HG02970 (cell line): ENCODE measurements at regions not wholly inside any gene's neighbourhood (a gene's known extent, or its start where the extent isn't known, plus 50 kb on each side); places are given as distances from the start of the nearest gene placed in this dataset.
"Not testable (repeated sequence)": the region's sequence is repeated elsewhere in the genome, so short reads cannot be mapped to it uniquely, and the experiment has no call there.

Source experiments
- ATAC-seq: cut with Tn5 transposase; IDR thresholded peaks from one replicate; pipeline ENCODE4 v1.9.1; 2021; ENCODE audit warnings: mild to moderate bottlenecking, moderate library complexity, moderate number of reproducible peaks; ENCODE audit not compliant: unreplicated experiment, low FRiP score

DNA sequence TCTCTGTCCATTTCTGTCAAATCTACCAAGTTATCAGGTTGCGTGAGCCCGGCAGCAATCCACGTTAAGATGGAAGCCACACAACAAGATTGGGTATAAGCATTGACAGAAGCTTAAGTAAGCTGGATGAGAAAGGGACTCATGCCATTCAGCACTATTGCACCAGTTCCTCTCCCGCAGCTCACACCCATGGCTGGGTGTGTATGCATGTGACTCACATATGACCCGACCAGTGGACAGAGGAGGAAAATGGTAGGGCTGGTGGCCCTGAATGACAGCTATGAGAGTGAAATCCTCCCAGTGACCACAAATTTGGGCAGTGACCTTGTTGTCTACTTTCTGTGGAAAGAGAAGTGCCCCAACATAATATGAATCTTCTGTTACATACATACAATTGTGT, 113.5 kb downstream of the OTOR start:
- no peak for ATAC-seq

DNA sequence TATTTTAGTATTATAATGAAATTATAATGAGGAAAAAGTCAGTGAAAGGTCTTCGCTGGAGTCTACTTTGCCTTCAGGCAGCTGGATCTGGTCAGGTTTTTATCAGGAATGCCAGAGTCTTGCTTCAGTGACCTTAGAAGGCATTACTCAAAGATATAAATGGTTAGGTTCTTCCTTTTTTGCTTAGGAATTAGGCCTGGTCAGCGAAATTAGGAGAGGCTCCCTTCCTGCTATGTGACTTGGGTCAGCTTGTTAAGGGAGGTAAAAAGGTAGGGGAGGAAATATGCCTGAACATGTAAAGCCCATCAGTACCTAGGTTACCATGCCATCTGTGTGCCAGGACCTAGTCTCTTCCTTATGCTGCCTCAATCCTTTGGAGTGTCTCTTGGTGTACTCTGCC, 115.1 kb downstream of the OTOR start:
- ATAC-seq, result no peak

DNA sequence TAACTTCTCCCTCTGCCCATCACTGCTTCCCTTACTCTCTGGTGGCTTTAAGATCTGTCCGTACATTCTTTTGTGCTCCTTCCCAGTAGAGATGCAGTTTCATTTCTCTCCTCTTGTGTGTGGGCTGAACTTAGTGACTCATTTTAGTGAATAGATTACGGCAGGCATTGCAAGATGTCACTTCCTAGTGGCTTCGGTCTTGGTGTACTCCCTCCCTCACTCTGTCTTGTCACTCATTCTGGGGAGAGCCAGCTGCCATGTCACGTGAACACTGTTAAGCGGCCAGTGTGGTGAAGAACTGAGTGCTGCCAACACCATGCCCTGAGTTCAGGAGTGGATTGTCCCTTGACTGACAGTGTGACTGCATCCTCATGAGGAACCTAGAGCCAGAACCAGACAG, 115.9 kb downstream of the OTOR start:
- no peak for ATAC-seq

DNA sequence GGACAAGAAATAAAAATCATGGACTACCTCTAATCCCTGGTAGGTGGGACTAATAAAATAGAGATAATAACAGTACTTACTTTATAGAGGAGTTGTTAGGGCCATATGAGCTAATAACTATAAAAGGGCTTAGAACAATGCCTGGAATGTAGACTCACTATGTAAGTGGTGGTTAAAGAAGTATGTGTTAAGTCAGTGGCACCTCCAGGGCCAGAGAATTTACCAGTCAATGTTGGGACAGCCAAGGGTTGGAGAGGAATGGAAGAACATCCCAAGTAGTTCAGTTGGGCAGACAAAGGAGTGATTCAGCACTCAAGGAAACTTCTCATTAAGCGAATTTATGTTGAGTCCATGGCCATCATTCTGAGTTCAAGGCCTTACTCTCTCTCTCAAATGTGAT, 116.8 kb downstream of the OTOR start:
- ATAC-seq, result no peak

DNA sequence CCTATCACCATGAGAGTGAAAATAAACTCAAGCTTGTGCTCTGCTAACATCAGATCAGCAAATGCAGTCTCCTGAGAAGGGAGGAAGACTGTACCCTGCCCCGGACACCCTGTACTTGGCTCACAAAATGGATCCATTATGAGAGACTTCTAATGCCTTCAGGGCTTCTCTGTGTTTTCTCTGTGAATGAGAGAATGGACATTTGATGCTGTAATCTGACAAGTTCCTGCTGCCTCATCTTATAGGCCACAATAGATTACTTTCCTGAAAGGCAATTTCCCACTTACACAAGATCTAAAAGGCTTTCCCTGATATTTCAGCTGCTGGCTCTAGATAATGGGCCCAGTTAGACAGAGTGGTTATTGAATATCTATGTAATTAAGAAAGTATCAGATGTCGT, 117.2 kb downstream of the OTOR start:
- no peak for ATAC-seq

DNA sequence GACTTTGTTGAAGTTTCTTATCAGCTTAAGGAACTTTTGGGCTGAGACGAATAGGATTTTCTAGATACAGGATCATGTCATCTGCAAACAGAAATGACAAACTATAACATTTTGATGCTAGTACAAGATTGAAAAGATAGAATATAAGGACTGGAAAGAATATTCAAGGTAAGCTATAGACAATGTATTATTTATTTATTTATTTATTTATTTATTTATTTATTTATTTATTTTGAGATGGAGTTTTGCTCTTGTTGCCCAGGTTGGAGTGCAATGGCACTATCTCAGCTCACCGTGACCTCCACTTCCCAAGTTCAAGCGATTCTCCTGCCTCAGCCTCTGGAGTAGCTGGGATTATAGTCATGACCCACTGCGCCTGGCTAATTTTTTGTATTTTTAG, 125.0 kb downstream of the OTOR start:
- not testable (repeated sequence) for ATAC-seq

DNA sequence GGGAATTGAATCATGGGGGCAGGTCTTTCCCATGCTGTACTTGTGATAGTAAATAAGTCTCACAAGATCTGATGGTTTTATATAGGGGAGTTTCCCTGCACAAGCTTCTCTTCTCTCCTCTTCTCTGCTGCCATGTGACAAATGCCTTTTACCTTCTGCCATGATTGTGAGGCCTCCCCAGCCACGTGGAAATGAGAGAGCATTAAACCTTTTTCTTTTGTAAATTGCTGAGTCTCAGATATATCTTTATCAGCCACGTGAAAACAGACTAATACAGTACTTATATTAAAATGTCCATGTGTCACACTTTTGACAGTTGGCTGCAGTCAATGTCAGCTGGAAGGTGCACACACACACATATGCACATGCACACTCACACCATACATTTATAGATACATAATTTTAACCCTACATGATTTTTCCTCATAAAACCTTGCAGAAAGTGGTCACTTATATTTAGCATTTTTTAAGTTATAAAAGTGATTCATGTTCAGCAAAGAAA, 128.9 kb downstream of the OTOR start:
- no peak for ATAC-seq

DNA sequence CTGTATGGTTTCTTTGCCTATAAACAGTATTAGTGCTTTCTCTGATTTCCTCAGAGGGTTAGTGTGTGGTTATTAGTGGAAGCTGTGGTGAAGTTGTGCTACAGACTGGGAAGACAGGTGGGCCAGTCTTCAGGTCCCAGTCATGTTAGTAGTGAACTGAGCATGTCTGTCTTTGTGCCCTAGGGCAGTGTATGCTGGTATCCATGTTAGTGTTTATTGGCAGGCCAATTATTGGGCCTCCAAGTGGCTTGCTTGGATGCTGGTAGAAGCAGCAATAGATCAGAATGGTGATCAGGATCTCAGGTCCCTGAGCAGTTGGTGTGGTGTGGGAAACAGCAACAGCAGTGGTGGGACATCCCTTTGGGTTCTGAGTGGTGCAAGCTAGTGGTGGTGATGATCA, 137.6 kb downstream of the OTOR start:
- ATAC-seq, result no peak

DNA sequence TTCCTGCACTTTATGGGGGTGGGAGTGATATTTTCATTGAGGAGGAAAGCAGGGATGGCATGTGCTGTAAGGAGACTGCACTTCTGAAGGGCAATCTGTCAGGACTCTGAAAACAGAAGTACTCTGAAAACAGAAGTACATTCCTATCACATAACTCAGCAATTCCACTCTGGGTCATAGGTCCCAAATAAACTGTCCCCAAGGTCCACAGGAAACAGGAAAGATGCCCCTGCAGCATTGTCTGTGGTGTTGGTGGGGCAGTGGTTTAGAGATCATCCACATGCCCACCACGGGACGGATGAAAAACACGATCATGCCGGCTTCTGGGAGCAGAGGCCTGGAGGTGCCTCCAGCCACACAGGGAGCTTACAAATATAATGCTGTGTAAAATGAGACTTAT, 150.3 kb downstream of the OTOR start:
- no peak for ATAC-seq

DNA sequence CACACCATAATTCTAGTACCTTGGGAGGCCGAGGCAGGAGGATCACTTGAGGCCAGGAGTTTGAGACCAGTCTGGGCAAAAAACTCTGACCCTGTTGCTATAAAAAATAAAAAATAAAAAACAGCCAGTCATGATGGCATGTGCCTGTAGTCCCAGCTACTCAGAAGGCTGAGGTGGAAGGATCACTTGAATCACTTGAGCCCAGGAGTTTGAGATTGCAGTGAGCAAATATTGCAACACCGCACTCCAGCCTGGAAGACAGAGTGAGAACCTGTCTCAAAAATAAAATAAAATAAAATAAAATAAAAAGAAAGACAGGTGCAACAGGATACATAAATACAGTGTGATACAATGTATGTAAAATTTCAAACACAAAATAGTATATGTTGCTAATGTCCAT, 154.5 kb downstream of the OTOR start:
- ATAC-seq, result no peak

DNA sequence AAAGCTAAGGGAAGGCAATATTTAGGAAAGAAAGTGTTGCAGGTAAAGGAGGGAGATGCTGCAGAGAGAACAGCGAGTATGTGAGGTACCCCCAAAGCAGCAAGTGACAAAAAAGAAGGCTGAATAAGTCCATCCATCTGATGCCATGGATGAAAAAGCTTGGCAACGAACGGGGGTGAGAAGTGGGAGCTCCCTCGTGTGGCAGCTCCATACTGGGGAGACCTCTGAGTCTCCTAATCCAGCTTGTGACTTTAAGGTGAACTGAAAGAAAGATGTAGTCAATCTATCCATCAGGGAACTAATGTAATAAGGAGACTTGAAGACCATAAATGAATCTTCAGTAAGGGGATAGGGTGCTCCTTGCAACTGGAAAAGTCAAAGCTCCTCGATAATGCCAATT, 156.6 kb downstream of the OTOR start:
- no peak for ATAC-seq

DNA sequence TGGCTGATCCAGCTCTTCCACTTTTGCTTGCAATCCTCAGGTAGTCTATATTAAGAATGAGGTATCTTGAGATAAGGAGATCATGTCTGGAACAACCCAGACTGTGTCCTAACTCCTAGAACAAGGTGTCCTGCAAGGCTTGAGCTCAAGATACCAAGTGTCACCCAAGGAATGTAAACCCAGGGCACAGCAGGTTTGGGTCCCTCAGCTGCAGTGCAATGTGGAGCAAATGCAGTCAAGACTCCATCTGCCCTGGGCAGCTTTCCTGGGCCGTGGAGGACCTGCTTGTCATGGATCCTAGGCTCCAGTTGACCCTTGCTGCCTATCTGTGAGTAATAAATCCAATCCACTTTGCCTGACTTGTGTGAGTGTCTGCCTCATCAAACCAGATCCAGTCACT, 166.1 kb downstream of the OTOR start:
- ATAC-seq, result no peak

DNA sequence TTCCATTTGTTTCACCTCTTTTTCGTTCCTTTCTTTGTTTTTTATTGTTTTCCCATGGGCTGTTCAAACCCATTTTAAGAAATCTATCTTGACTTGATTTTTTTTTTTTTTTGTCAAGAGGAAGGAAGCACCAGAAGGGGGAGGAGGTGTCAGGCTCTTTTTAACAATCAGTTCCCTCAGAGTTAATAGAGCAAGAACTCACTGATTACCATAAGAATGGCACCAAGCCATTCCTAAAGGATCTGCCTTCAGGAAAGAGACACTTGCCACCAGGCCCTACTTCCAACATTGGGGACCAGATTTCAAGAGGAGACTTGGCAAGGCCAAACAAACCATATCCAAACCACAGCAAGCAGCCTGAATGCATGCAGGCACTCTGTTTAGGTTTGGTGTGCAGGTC, 168.0 kb downstream of the OTOR start:
- ATAC-seq, result no peak

DNA sequence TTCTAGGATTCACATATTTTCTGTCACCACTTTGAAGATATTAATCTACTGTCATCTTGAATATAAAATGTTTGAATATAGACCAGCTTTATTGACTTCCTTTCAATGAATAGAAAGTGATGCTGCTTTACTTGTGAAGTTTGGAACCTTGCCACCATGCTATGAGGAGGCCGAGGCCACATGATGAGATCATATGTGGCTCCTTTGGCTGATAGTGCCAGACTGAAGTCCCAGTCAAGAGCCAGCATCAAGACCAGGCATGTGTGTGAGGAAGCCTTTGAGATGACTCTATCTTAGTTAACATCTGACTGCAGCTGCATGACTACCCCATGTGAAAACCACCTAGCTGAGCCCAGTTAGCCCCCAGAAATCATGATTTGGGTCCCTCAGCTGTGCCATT, 169.5 kb downstream of the OTOR start:
- ATAC-seq, result no peak

DNA sequence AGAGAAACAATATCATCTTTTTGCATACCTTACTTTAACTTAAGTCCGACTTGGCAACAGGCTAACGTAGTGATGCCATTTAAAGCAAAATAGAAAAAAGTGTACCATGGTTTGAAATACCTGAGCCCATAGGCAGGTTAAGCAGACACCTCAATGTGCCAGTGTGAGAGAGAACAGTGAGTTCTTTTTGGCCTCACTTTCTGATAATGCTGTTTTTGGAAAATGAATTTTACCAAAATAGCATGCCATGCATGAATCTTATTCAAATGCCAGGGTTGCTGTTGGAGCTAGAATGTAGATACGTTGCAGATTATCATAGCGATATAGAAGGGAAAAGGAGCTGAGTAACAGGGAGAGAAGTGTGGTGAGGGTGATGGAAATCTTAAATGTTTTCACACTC, 170.2 kb downstream of the OTOR start:
- ATAC-seq, result no peak

DNA sequence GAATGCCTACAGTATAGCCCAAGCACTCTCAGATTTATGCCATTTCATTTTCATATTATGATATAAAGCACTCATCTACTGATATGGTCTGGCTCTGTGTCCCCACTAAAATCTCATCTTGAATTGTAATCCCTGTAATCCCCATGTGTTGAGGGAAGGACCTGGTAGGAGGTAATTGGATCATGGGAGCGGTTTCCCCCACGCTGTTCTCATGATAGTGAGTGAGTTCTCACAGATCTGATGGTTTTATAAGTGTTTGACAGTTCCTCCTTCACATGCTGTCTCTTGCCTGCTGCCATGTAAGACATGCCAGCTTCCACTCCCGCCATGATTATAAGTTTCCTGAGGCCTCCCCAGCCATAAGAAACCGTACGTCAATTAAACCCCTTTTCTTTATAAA, 171.7 kb downstream of the OTOR start:
- no peak for ATAC-seq

DNA sequence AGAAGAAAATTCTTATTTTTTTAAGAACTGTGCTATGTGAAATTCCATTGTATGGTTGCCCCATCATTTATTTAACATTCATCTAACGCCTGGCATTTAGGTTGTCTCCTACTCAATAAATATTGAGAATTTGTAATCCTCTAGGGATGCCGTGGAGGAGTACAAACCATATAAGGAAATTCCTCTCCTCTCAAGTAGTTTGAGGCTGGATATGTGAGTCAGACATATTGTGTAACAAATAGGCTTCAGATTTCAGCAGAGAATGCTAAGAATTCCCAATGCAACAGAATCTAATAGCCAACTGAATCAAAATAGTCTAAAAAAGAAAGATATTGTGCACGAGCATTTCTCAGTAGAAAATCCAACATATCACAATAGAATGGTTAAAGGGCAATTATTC, 174.7 kb downstream of the OTOR start:
- ATAC-seq, result no peak

DNA sequence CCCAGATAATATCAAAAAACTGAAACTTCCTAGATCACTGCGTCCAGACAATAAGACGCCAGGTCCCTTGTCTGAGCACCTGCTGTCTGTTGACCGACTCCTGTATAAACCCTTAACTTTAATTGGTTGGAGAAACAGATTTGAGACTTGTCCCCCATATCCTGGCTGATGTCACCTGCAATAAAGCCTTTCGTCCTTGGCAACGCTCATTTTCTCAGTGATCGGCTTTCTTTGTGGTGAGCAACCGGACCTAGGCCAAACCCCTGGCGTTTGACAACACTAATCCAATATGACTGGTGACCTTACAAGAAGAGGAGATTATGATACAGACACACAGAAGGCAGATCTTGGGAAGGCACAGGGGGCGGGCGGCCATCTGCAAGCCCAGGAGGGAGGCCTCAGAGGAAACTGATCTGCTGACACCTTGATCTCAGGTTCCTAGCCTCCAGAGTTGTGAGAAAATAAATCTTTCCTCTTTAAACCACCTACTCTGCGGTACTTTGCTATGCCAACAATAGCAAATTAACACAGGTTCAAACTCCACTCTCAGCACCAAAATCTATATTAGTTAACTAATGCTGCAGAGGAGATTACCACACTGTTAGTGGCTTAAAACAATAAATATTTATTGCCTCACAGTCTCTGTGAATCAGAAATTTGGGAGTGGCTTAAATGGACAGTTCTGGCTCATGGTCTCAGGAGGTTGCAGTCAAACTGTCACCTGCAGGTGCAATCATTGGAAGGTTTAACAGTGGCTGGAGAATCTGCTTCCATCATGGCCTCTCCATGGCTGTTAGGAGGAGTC, 178.7 kb downstream of the OTOR start:
- ATAC-seq, result no peak

DNA sequence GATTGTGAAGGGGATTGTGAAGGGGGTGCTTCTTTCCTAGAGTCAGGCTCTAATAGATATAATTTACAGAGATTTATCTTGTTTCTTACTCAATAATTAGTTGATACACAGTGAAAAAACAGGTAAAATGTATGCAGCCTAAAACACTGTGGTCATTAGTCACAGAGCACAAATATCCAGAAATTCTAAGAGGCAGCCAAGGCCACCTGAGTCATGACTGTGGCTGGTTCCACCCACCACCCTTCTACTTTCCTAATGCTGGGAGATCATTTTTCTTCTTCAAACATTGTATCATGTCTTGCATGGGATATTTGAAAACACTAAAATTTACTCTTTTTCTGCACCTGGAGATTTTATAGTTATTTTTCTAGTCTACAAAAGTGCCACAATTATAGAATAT, 181.6 kb downstream of the OTOR start:
- no peak for ATAC-seq

DNA sequence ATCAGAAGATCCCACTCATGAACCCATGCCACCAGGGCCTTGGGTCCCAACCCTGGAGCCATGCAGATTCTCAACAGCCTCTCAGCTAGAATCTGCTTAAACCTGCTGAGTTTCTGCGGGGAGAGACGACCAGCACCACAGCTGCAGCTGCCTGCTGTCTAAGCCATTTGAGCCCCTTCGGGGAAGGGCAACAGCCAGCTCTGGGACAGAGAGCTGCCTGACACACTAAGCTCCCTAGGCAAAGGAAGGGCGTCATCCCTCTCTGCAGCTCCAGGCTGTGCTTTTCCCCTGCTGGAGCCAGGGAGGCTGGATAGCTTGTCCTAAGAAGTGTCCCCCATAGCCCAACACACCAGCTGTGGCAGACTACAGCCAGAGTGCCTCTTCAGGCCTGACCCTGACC, 182.5 kb downstream of the OTOR start:
- ATAC-seq, result no peak

DNA sequence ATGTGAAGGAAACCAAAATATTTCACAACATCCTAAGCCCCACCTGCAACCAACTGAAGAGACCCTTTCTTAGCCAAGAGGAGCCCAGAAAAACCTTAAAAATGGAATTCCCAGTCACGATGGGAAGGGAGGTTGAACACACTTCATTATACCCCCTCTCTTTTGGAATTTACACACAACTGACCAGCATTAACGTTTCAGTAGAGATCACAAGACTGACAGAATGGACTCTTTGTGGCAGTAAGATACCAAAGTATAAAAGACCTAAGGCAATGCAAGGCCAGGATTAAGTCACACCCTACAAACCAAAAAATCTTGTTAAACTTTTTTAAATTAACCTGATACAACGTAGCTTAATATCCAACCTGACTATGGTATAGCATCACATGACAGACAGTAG, 190.9 kb downstream of the OTOR start:
- ATAC-seq, result no peak

DNA sequence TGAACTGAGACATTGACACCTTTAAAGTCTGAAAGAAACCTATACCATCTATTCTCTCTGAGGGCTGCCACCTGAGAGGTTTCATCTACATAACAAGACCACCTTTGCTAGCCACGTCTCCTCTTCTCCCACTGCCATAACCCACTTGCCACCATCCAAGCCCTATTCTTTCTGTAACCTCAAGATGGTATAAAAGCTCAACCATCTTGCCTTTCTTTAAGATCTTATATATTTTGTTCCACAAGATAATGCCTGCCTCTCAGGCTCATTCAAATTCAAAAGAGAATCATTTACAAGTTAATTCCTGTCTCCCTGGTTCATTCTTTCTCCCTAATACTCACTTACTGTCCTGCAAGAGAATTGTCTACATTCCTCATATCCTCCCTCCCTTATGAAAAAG, 192.5 kb downstream of the OTOR start:
- no peak for ATAC-seq

DNA sequence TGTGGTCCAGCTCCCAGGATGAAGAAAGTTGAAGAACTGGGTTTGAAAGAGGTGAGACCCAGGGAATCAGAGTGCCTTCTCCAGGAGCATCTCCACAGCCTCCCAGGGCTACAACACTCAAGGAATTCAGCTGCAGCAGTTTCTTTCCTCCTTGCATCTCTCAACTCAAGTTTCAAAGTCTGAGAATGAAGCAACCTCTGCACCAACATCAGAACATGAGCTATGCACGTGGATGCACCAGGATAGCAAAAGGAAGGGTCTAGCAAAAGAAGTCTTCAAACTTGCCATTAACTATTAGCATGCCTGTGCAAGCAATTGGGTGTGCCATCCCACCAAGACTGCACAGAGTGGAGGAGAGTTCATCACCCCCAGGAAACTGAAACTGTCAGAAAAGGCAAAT, 193.9 kb downstream of the OTOR start:
- ATAC-seq, result no peak
